D341Med (cell line): ENCODE measurements at regions not wholly inside any gene's neighbourhood (a gene's known extent, or its start where the extent isn't known, plus 50 kb on each side); places are given as distances from the start of the nearest gene placed in this dataset.
"Not testable (repeated sequence)": the region's sequence is repeated elsewhere in the genome, so short reads cannot be mapped to it uniquely, and the experiment has no call there.

Experiments used
- DNase-seq: peaks from one replicate; pipeline ENCODE4 v3.0.0; 2012; ENCODE audit warnings: low spot score

DNA sequence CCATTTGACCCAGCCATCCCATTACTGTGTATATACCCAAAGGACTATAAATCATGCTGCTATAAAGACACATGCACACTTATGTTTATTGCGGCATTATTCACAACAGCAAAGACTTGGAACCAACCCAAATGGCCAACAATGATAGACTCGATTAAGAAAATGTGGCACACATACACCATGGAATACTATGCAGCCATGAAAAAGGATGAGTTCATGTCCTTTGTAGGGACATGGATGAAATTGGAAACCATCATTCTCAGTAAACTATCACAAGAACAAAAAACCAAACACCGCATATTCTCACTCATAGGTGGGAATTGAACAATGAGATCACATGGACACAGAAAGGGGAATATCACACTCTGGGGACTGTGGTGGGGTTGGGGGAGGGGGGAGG lies 242.7 kb upstream of the FOXF1 start:
- DNase-seq: not testable (repeated sequence)

DNA sequence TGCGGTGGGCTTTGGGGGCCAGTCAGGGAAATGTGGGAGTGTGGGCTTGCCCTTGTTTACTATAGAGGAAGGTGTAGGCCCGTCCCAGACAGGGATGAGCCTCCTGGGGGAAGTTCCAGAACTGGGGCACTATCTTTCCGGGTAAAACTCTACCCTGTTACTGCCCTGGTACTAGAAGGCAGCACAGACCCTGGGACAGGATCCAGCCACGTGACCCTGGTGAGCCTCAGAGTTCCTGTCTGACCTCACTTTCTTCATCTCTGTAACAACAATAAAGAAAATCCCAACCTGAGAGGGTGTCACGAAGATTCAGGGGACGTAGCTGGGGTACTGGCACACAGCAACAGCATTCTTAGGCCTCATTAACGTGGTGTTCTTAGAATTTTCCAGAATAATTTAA lies 239.6 kb upstream of the FOXF1 start:
- DNase-seq: no peak

DNA sequence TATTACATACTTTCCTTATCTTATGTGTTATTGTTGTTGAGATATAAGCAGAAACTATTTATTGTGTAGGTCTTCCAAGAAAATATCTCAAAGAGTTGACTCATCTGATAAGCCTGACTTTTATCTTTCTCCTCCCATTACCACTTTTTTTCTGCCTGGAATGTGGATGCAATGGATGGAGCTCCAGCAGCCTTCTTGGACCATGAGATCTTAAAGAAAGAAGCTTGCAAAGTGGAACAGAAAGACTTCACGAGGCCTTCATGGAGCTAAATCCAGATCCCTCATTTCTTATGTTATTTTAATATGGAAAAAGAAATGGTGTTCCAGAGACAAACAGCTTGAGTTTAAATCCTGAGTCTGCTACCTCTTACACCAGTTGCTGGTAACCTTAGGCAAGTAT lies 237.6 kb upstream of the FOXF1 start:
- no peak for DNase-seq

DNA sequence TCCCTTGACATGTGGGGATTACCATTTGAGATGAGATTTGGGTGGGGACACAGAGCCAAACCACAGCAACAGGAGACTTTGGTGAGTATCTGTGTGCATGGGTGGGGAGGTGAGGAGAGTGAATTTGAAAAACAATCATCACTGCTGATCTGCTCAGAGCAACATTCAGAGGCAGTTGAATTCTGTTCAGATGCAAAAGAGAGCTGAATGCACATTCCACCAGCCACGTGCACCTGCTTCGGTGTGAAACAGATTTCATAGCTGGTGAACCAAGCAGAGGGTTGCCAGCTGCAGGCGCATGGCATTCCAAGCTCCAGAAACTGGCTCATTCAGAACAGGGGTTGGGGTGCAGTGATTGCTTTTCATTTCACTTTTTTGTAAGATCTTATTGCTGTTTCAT lies 233.1 kb upstream of the FOXF1 start:
- no peak for DNase-seq

DNA sequence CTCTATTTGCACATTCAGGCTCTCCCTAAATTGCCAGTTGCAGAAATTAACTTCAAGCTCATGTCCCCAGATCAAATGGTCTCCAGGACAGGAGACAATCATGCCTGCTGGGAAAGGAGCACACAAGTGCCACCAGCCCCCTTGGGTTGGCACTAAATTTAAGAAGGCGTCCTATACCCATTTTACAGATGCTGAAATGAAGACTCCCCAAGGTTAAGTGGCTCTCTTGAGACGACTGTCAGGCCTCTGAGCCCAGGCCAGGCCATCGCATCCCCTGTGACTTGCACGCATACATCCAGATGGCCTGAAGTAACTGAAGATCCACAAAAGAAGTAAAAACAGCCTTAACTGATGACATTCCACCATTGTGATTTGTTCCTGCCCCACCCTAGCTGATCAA lies 232.5 kb upstream of the FOXF1 start:
- DNase-seq: not testable (repeated sequence)

DNA sequence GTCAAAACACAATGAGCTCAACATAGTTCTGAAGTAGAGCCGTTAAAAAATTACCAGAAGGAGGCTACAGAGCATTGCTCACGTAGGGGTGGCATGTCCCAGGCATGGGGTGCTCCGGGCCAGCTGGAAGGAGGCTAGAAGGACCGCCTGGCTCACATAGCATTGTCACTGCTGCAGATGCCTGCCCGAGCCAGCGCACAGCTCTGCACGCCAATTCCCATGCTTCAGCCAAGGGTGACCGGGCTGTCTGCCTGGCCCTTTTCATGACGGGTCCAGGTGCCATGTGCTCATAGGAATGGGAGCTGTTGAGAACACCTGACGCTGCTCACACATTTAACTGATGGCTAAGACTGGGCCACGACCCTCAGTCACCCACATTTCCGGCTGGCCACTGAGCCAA lies 228.9 kb upstream of the FOXF1 start:
- DNase-seq: peak; percentile 49

DNA sequence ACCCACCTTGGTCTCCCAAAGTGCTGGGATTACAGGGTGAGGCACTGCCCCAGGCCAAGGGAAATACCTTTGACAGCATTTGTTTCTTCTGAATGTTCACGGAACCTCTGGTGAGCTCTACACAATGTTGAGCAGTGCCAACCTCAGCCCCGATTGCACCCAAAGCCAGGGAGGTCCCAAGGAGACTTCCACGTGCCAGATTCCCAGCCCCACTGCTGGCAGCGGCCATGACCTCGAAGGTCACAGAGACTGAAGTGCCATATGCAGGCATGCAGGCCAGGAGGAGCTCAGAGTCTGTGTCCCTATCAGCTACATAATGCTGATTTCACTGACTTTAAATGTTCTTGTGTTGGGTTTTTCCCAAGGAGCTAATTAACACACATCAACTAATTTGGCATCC lies 226.4 kb upstream of the FOXF1 start:
- DNase-seq: no peak

DNA sequence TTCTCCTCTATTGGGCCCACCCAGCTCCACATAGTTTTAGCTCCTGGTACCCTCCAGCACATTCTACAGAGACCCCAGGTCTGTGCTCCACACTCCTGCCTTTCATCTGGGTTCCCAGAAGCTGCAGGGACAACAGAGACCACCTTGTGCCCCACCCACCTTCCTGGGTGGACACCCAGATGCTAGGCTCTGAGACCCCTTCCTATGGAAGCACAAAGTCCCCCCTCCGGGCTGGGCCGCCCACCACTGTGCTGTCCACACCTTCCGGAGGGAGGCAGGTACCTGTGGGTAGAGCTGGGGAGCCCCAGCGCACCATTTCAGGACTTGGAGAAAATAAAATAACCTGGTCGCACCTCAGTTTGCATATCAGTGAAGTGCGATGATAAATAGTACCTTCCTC lies 224.9 kb upstream of the FOXF1 start:
- DNase-seq: no peak

DNA sequence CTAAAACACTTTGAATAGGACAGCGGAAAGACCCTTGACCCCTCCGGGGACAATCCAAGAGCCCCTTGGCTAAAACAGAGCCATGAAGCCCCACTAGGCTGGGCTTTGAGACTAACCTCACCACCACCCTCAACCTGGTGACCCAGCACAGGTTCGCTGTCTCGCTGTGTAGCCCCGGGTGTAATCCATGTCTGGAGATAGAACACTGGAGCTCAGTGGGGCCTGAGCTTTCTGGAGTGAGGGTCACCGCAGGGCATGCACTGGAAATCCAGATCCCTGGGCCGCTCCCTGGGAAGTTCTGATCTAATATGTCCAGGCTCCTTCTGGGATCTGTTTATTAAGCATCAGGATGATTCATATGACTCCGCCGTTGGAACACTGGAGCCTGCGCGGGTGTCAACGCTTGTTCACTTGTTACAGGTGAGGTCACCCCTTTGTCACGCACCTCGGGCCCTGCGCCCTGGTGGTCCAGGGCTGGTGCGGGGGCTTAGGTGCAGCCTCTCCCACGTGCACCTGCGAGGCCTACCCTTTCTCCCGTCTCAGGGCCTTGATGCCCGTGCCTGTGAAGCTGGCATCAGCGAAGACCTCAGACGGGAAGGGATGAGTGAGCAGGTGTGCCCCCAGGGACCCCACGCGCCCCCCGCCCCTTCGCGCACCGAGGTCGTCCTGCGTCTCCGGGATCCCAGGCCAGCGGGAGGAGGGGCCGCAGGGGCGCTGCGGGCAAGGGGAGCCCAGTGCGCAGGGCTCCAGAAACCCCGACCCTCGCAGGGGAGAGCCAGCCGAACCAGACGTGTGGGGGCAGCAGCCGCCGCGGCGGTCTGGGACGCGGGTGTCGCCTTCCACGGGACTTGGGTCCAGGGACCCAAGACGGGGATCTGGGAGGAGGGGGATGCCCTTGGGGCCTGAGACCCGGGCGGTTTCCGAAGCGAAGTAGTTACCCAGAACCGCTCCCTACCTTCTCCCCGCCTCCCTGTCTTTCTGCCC lies 224.1 kb upstream of the FOXF1 start:
- no peak for DNase-seq

DNA sequence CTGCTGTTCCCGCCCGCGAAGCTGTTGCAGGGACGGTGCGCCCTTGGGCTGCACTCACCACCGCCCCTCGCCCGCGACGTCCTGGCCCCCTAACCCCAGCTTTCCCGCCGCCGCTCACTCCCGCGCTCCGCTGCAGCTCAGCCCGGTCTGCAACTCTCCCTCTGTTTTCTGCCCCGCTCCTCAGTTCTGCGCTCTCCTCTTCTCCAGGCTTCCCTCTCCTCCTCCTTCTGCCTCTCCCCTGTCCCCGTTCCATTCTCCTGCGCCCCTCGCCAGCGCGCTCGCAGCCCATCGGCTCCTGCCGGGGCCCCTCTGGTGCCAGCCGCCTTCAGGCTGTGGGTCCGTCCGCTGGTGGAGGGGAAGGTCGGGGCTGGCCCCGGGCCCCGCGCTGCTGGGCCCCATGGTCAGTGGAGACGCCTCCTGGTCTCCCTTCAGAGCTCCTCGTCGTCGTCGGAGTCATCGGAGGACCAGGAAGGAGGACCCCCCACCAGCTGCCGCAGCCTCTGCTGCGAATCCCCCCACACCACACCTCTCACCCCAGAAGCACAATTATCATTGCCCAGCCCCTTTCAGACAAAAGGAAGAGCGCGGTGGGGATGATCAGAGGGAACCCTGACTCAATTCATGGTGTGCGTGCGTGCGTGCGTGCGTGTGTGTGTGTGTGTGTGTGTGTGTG lies 223.2 kb upstream of the FOXF1 start:
- no peak for DNase-seq

DNA sequence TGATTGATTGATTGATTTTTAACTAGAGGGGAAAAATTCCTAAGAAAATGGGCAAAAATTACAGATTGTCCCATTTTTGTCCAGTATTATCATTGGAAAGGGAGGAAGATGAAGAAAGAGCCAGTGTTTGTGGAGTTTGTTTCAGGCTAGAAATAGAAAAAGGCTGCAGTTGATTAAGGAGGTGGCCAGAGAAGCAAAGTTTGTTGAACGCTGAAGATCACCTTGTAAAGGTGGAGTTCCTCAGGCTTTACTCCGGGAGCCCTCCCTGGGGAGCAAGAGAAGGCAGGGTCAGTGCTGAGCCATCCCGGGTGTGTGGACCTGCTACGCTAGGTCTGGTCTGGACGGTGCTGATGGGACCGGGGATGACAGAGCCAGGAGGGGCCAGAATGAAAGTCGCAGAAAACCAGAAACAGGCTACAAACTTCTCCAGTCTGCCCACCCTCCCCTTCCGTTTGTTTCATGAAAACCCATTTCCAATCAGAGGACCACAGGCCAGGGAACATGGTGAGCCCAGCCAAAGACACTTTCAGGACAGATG lies 222.6 kb upstream of the FOXF1 start:
- no peak for DNase-seq

DNA sequence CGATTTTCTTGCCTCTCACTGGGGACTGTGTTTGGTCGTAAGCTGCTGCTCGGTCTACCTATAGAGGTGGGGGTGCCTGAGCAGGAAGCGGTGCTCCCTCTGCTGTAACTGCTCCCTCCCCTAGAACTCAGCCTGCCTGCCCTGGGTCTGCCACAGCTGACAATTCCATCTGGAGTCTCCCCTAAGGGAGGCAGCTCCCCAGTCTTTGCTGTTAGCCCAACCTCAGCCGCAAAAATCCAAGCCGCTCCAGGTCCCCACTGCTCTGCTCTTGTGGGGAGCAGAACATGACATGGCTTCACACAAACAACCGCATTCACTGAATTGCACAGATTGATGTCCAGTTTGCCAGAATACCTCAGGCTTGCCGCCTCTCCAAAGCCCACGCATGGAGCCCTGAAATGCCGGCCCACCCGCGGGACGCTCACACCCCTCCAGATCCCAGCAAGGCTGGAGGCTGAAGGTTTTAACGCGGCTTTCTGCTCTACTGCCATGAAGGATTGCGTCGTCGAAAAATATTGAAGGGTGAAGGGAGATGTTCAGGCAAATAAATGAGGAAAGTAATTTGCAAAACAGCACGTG lies 221.5 kb upstream of the FOXF1 start:
- DNase-seq: no peak

DNA sequence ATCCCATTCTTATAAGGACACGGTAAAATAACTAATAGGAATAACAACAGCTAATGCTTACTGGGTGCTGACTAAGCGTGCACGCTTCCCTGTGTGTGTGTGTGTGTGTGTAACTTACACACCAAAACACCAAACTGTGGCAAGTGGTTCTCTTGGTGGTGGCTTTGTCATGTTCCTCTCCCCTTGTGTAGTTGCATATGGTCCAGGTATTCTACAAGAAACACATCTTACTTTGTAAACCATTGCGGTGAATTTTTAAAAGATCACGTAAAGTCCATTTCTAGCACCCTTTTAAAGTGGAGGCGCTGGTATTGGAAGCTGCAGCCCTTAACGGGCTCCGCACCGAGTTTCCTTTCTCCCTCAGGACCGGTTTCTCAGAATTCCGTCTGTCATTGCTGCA lies 221.0 kb upstream of the FOXF1 start:
- DNase-seq: no peak

DNA sequence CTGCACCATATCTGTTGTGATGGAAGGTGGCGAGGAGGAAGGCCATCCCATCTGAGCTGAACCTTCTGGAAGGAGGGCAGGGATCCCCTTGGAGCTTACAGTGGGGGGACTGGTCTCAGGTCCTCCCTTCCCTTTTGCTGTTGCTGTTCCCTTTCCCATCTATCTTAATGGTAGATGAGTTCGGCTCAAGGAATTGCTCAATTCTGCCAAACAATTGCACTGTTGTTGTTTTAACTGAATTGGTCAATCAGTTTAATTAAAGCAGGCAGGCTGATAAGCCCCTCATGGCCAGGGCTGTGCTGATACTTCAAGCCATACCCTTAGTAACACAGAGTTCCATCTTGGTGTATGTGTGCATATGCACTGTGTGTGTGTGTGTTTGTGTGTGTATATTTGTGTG lies 220.4 kb upstream of the FOXF1 start:
- DNase-seq: no peak

DNA sequence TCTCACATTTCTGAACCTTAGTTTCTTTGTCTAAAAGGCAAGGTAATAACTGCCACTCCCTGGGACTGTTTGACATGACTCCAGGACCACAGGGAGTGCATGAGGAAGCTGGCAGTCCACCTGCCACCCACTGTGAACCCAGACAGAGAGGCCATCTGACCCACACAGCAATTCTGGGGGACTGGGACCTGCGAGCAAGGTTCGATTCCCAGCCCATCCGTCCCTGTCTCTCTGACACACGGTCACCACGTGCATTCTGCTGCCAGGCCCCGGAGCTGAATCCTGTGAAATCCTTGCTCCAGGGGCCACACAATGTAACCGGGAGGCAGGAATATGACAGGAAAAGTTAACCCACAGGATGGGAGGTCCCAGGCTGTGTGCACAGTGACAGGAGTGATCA lies 218.8 kb upstream of the FOXF1 start:
- DNase-seq: no peak

DNA sequence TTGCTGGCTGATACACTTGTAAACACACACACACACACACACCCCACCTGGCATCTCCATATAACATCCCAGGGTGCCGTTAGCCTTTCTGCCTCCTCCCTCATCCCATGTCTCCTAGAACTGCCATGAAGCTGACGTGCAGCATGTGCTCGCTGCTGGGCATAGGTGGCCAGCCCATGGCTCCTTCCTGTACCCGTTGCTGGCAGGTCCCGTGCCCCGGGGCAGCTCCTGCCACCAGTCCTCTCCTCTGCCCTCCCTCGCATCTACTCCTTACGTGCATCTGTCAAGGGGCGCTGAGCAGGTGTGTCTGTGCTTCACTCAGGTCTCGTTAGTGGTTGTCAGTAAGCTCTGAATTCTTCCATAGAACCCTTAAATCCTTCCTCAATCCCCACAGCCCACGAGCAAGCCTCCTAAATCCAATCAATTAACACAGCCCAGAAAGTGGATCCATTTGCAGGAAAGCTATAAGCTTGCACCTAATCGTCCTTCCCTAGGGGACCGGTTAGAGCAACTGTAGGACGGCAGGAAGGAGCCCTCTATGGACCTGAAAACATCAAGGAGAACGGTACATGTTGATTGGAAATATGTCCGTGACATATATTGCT lies 218.1 kb upstream of the FOXF1 start:
- DNase-seq: peak; percentile 65

DNA sequence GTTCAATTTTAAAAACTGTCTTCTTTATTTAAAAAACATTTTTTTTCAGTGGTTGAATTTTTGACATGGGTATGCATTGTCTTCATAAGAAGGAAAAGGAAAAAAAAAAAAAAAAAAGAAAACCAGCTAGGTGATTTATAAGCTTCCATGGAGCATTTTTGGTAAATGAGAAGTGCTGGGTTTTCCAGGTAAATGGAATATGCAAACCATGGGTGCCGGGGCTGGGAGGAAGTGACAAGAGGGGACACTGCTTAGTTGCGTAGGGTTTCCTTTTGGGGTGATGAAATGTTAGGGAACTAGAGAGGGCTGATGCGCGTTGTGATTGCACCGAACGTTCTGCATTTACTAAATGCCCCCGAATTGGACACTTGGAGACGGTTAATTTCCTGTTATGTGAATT lies 217.4 kb upstream of the FOXF1 start:
- no peak for DNase-seq

DNA sequence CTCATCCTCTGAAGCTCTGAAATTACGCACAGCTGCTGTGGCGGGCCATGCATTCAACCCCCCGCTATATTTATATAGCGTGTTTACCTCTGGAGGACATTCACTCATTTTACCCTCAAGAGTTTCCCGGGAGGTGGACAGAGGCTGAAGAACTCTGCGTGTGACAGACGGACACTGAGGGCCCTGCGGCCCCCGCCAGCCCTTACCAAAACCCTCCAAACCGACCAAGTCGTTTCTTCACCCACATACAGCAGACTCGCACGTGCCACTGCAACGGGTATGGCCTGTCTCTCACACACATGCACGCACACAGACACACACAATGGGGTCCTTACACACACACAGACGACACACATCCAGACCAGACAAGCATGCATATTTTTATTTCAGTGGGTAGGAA lies 216.4 kb upstream of the FOXF1 start:
- no peak for DNase-seq

DNA sequence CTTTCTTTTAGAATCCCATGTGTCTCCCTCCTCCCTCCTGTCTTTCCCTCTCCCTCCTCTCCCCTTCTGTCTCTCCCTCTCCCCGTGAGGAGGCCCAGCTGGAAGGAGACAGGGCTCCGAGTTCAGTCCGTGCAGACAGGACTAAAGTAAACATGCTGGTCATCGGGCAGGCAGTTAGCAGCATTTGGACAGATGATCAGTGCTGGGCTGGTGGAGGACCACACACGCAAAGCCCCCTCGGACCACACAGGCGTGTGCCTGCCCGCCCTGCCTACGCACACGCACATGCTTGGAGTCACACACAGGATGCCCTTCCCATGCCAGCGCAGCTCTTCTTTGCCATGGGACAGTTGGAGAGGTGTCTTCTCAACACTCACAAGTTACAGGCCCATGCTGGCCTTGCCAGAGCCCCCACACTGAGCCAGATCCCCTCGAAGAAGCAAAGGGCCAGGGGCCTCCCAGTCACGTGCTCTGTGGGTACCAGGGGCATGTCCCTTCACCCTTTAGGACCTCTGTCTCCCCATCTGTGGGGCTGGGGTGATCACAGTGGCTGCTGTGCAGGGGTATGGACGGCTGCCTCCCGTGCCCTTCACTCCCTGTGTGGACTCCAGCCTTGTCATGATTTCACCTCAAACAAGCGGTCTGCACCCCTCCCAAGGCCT lies 215.7 kb upstream of the FOXF1 start:
- DNase-seq: no peak

DNA sequence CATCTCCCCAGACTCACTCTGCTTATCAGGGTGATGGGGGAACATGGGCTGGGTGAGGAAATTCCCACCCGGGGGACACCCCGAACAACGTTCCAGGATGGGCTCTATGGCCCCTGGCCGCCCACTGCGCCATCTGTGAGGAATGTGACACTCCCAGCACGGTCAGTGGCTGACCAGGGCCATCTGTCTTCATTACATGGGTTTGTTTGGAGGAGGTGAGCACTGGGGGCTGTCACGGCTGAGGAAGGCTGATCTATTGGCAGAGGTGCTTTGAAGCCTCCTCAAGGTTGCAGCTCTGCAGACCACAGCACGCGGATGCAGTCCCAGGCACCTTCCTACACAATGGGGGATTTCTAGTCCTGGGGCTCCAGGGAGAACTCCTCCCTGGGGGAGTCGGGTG lies 214.1 kb upstream of the FOXF1 start:
- no peak for DNase-seq

DNA sequence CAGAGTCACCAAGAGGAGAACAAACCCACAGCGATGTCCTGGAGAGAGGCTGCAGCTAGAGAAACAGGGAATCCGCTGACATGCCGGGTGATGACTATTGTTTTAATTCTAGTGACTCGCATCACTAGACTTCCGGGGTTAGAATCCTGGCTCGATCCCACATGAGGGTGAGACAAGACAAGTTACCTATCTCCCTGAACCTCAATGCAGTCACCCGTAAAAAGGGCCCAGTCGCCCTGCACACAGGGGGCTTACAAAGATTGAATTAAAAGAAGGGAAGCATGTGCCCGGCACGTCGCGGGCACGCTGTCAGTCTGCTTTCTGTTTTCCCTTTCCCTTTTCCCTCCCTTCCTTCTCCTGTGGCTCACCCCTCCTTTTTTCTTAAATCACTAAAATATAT lies 212.9 kb upstream of the FOXF1 start:
- no peak for DNase-seq
